PC-9 (cell line): ENCODE measurements at regions not wholly inside any gene's neighbourhood (a gene's known extent, or its start where the extent isn't known, plus 50 kb on each side); places are given as distances from the start of the nearest gene placed in this dataset.

Source experiments
- EZH2 ChIP-seq: fragments of 200-600 bp; sonication (generic); IDR thresholded peaks from 2 replicates; pipeline ENCODE4 v1.8.0; 2017; ENCODE audit warnings: antibody characterized with exemption, low read depth
- TF ChIP-seq, protein P1 (sequence below): fragments of 200-600 bp; sonication (generic); conservative IDR thresholded peaks from 2 replicates; pipeline ENCODE4 v1.6.1; 2017; ENCODE audit warnings: mixed run types, antibody characterized with exemption, mild to moderate bottlenecking, moderate library complexity

DNA sequence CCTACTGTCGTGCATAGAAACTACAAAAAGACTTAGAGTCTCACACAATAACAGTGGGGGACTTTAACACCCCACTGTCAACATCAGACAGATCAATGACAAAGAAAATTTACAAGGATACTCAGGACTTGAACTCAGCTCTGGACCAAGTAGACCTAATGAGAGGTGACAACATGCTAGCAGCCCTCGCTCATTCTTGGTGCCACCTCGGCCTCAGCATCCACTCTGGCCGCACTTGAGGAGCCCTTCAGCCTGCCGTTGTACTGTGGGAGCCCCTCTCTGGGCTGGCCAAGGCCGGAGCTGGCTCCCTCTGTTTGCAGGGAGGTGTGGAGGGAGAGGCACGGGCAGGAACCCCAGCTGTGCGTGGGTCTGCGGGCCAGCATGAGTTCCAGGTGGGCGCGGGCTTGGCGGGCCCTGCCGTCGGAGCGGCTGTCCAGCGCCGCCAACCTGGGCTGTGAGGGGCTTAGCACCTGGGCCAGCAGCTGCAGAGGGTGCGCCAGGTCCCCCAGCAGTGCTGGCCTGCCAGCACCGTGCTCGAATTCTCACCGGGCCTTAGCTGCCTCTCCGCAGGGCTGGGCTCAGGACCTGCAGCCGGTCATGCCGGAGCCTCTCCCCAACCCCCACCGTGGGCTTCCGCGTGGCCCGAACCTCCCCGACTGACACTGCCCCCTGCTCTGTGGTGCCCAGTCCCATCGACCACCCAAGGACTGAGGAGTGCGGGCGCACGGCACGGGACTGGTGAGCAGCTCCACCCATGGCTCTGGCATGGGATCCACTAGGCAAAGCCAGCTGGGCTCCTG, 205.6 kb downstream of the FRK start:
- TF ChIP-seq, protein P1, sequence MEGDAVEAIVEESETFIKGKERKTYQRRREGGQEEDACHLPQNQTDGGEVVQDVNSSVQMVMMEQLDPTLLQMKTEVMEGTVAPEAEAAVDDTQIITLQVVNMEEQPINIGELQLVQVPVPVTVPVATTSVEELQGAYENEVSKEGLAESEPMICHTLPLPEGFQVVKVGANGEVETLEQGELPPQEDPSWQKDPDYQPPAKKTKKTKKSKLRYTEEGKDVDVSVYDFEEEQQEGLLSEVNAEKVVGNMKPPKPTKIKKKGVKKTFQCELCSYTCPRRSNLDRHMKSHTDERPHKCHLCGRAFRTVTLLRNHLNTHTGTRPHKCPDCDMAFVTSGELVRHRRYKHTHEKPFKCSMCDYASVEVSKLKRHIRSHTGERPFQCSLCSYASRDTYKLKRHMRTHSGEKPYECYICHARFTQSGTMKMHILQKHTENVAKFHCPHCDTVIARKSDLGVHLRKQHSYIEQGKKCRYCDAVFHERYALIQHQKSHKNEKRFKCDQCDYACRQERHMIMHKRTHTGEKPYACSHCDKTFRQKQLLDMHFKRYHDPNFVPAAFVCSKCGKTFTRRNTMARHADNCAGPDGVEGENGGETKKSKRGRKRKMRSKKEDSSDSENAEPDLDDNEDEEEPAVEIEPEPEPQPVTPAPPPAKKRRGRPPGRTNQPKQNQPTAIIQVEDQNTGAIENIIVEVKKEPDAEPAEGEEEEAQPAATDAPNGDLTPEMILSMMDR: no peak
- TF ChIP-seq EZH2: no peak
